Peyer's patch (tissue), 4 donors: ENCODE measurements at regions not wholly inside any gene's neighbourhood (a gene's known extent, or its start where the extent isn't known, plus 50 kb on each side); places are given as distances from the start of the nearest gene placed in this dataset.

Source experiments
- DNase-seq, 3 donors: peaks; one replicate each; pipeline ENCODE4 v3.0.0-alpha.2; 2017 to 2019
- H3K27ac ChIP-seq, 4 donors: fragments of 200-600 bp; sonication (generic); one replicate each; pipeline ENCODE4 v1.5.1; 2016 to 2019
- H3K27me3 ChIP-seq, 2 donors: fragments of 200-600 bp; sonication (generic); one replicate each; pipeline ENCODE4 v1.5.1; 2019
- H3K36me3 ChIP-seq, 3 donors: fragments of 200-600 bp; sonication (generic); one replicate each; pipeline ENCODE4 v1.5.1; 2016 to 2019
- H3K4me1 ChIP-seq, 4 donors: fragments of 200-600 bp; sonication (generic); one replicate each; pipeline ENCODE4 v1.5.1; 2016 to 2019
- H3K4me3 ChIP-seq, 4 donors: fragments of 200-600 bp; sonication (generic); 1 replicate in 3 of 4; 2 replicates in 1 of 4; pipeline ENCODE4 v1.5.1; 2016 to 2019; ENCODE audit warnings: mild to moderate bottlenecking in 1 of 4
- H3K9me3 ChIP-seq, 4 donors: fragments of 200-600 bp; sonication (generic); one replicate each; pipeline ENCODE4 v1.5.1; 2016 to 2019; ENCODE audit warnings: mild to moderate bottlenecking in 1 of 4
- CTCF ChIP-seq, 6 experiments: fragments of 450-650 bp in 4 of 6; fragments of 200-600 bp in 2 of 6; sonication (generic) in 1 of 6; IDR thresholded peaks; one replicate each; pipeline ENCODE4 v1.5.1; 2017 to 2019; ENCODE audit warnings: antibody characterized with exemption in 6 of 6, mild to moderate bottlenecking in 3 of 6, moderate library complexity in 1 of 6
- POLR2A ChIP-seq, 2 donors: fragments of 450-650 bp; IDR thresholded peaks; one replicate each; pipeline ENCODE4 v1.5.1; 2017; ENCODE audit warnings: antibody characterized with exemption in 2 of 2, mild to moderate bottlenecking in 2 of 2, moderate library complexity in 2 of 2

DNA sequence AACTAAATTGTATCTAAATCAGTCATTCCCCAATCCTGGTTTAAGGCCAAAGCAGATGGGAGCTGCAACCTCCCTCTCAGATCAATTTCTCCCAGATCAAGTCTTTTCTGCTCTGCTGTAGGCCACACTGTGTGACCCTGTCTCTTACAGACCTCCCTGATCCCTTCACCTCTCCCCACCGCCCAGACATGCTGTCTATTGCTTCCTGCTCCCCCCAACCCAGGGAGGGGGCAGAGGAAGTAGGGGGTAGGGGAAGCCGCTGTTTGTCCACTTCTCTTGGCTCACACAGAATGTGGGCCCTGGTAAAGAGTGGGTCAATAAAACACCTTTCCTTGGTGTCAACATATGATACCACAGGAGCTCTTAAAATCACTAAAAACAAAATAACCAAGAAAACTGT lies 226.3 kb downstream of the ENC1 start:
- Histone ChIP-seq H3K4me3 (no peak overlapping the region), H3K4me1 (peaks cover 0 to 12% (median 1%) of the 10 kb centered on the region in 4 donors)

DNA sequence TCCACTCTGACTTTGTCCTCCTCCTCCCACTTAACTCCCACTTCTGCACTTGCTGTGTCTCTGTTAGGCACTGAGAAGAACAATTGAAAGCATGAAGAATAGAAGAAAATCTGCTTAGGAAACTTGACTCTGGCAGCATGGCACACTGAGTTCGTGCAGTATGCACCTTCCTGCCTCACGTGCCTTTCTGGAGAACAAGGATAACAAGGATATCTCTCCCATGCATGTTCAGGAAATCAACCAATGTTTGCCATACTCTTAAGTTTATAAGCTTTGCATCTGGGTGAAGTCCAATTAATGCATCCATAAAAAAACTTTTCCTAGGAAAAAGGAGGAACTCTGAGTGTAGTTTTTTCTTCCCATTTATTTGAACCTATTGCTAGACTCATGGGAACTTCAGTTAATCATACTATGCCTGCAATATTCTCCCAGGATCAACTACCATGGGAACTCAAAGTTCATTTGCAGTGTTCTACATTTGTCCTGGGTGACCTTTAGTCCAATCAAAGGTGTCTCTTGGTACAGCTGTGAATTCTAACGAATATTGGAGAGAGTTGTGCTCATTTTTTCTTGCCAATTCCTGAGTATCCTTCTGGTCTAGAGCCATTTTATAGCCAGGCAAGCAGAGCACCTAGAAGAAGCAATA lies 227.0 kb downstream of the ENC1 start:
- Histone ChIP-seq H3K36me3 (no peaks in the 10 kb centered on the region), H3K27me3 (no peaks in the 10 kb centered on the region), H3K27ac (peak overlapping the region in 2 of 4 donors; percentile 41 to 45), H3K4me3 (no peak overlapping the region), H3K4me1 (peaks cover 0 to 19% (median 1%) of the 10 kb centered on the region in 4 donors), H3K9me3 (no peaks in the 10 kb centered on the region)
- no peak for DNase-seq
- TF ChIP-seq POLR2A (IDR thresholded peaks at IDR 0.05) (no peak), CTCF (IDR thresholded peaks at IDR 0.05) (no peak)

More for the DNA sequence above, 226.3 kb downstream of the ENC1 start:
- Histone ChIP-seq H3K36me3 (no peaks in the 10 kb centered on the region), H3K9me3 (no peaks in the 10 kb centered on the region), H3K27me3 (no peaks in the 10 kb centered on the region), H3K27ac (peak overlapping the region in 2 of 4 donors; percentile 41 to 45)
- TF ChIP-seq CTCF (IDR thresholded peaks at IDR 0.05) (no peak), POLR2A (IDR thresholded peaks at IDR 0.05) (no peak)
- DNase-seq, result no peak

DNA sequence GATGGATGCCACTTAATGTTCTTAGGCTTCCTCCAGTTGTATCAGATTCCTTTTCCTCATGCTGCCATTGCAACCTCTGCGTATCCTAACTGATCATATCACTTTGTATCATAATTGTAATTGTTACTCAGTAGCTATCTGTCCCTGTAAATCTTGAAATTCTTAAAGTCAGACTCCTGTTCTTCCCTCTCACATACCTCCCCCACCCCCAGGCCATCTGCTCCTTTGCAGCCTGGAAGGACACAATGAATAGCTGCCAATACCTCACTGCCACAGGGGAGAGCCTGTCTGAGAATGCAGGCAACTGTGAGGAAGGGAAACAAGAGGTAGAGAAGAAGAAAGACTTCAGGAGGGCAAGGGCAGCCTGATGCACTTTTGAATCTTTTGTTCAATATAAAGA lies 228.5 kb downstream of the ENC1 start:
- Histone ChIP-seq H3K36me3 (no peaks in the 10 kb centered on the region), H3K4me1 (peaks cover 0 to 21% (median 1%) of the 10 kb centered on the region in 4 donors), H3K9me3 (no peaks in the 10 kb centered on the region), H3K27ac (no peak overlapping the region), H3K4me3 (no peak overlapping the region), H3K27me3 (no peaks in the 10 kb centered on the region)
- no peak for TF ChIP-seq POLR2A (IDR thresholded peaks at IDR 0.05)
- no peak for TF ChIP-seq CTCF (IDR thresholded peaks at IDR 0.05)
- no peak for DNase-seq

- H3K27ac ChIP-seq, result no peak overlapping the region
- no peak for DNase-seq
- H3K9me3 ChIP-seq, result no peaks in the 10 kb centered on the region
- no peaks in the 10 kb centered on the region for H3K36me3 ChIP-seq
- peaks cover 0 to 26% (median 1%) of the 10 kb centered on the region in 4 donors for H3K4me1 ChIP-seq
- H3K4me3 ChIP-seq, result no peak overlapping the region
- no peaks in the 10 kb centered on the region for H3K27me3 ChIP-seq
- TF ChIP-seq POLR2A (IDR thresholded peaks at IDR 0.05) (no peak), CTCF (IDR thresholded peaks at IDR 0.05) (no peak)
Measured at GRCh38 chr5:74409712-74410111, 230.8 kb downstream of the ENC1 start.

DNA sequence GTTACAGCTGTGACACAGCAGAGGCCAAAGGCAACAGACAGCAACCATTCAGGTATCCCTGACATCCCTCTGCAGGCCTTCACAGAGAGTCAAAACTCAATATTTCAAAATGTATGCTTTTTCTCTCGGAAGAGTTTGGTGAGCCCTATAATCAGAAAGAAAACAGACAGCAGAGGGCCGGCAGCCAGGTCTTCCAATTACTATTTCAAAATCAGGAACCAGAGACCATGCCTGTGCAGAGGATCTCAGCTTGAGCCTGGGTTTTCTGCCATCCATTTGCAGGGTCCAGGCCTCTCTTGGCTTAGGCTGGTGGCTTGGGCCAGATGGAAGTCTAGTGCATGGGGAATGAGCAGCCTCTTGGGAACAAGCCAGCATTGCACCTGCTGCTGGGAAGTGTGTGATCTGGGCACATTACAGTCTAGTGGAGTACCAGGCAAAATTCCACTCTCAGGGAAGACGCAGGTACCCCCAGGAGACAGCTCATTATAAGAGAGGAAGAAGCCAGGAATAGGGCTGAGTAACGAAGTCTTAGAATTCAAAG lies 231.3 kb downstream of the ENC1 start:
- Histone ChIP-seq H3K36me3 (no peaks in the 10 kb centered on the region), H3K27me3 (no peaks in the 10 kb centered on the region), H3K27ac (no peak overlapping the region), H3K4me3 (no peak overlapping the region), H3K4me1 (peaks cover 0 to 28% (median 1%) of the 10 kb centered on the region in 4 donors), H3K9me3 (no peaks in the 10 kb centered on the region)
- TF ChIP-seq POLR2A (IDR thresholded peaks at IDR 0.05) (no peak), CTCF (IDR thresholded peaks at IDR 0.05) (no peak)
- DNase-seq, result no peak
